ENCODE measurements at regions not wholly inside any gene's neighbourhood (a gene's known extent, or its start where the extent isn't known, plus 50 kb on each side); places are given as distances from the start of the nearest gene placed in this dataset.
A peak's percentile ranks its signal among the peaks of the same experiment; 100 is the strongest.

DNA sequence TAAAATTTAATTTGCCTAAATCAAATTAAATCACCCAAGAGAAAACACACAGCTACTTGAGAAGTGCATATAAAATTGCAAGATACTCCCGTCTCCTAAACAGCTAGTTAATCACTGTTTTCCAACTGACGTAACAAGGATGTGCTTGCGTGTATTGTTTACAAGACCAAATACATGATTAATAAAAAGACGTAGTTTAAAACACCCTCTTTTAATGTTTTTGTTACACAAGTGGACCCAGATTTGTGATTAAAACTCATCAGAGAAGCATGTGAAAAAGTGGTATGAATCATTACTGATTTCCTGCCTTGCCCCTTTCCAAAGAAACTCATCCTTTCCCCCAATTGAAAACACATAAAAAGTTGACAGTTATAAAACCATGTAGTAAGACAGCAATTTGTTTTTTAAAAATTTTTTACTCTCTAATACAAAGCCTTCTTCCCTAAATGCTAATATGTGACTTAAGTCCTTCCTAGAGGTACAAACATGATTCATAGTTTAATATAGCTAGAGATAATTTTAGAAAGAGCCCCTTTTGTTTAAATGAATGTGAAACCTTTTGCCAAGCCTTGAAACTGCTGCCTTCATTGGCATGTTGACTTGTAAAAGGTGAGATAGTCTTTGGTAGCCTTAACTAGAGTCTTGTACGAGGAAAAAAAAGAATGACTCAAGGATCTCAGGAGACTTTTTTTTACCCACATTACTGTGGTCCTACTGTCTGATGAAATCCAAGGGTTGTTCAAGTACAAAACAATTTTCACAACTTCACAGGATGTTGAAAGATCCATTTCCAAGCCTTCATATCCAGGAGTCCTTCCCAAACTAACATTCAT lies 61.4 kb upstream of the FST start:
- 9 to 91% (median 68%) methylated on average over 1 to 5 of the region's 5 CpGs for WGBS, 10 experiments
- in situ Hi-C loops (cut with MboI; ENCODE audit: low pct_unique_long_range_greater_than_20kb in 2 of 9, low sequenced_read_pairs in 9 of 9, unreplicated experiment in 9 of 9) = no loop called here
- no peak for ATAC-seq (replicated peaks in 6 of 8)
- H3K4me1 ChIP-seq (replicated peaks in 1 of 2) = peaks cover 0 to 7% of the 10 kb centered on the region in 2 donors
- H3K27ac ChIP-seq = no peak overlapping the region
- no peak overlapping the region for H3K4me3 ChIP-seq

DNA sequence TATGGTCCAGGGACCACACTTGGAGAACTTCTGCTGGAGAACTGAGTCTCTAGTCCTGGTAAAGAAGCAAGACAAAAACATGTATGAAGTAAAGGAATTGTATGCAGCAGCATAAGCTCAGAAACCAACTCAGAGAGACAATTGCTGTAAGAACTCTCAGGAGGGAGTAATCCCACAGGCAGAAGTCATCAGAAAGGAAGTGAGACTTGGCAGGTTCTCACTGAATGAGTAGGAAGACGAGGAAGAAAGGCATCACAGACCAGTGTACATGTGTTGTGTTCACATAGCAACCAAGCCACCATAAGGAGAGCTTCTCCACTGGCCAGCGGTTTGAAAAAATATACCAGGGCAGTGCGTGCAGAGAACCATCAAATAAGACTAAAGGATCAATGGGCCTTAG lies 57.9 kb upstream of the FST start:
- H3K4me1 ChIP-seq (replicated peaks in 1 of 2) = peaks cover 9 to 12% of the 10 kb centered on the region in 2 donors
- in situ Hi-C loops (cut with MboI; ENCODE audit: low pct_unique_long_range_greater_than_20kb in 2 of 9, low sequenced_read_pairs in 9 of 9, unreplicated experiment in 9 of 9) = no loop called here
- 20 to 100% (median 94%) methylated on average over 1 to 3 of the region's 3 CpGs; no CpG with 5 or more reads in 2 of the 10 experiments for WGBS, 10 experiments
- no peak overlapping the region for H3K4me3 ChIP-seq
- H3K27ac ChIP-seq = no peak overlapping the region
- no peak for ATAC-seq (replicated peaks in 6 of 8)

DNA sequence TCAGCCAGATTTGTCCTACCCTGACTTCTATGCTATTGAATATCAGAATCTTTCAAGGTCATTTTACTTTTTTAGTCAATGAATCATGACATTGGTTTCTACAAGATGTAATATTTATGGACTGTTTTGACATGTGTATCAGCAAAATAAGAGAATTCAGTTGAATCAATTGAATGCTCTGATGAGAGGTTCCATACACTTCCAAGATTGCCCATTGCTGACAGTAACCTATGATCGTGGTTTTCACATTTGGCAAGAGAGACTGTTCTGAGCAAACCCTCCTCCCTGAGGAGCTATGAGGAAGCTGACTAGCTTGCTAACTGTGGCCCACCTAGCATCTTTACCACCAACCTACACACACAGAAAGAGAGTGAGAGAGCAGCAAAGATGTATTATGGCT lies 56.7 kb upstream of the FST start:
- 0 to 100% (median 50%) methylated on average over 1 of the region's 1 CpG; no CpG with 5 or more reads in 1 of the 10 experiments for WGBS, 10 experiments
- ATAC-seq (replicated peaks in 6 of 8) = no peak
- in situ Hi-C loops (cut with MboI; ENCODE audit: low pct_unique_long_range_greater_than_20kb in 2 of 9, low sequenced_read_pairs in 9 of 9, unreplicated experiment in 9 of 9) = no loop called here
- H3K27ac ChIP-seq = no peak overlapping the region
- H3K4me1 ChIP-seq (replicated peaks in 1 of 2) = peaks cover 7 to 14% of the 10 kb centered on the region in 2 donors
- no peak overlapping the region for H3K4me3 ChIP-seq

DNA sequence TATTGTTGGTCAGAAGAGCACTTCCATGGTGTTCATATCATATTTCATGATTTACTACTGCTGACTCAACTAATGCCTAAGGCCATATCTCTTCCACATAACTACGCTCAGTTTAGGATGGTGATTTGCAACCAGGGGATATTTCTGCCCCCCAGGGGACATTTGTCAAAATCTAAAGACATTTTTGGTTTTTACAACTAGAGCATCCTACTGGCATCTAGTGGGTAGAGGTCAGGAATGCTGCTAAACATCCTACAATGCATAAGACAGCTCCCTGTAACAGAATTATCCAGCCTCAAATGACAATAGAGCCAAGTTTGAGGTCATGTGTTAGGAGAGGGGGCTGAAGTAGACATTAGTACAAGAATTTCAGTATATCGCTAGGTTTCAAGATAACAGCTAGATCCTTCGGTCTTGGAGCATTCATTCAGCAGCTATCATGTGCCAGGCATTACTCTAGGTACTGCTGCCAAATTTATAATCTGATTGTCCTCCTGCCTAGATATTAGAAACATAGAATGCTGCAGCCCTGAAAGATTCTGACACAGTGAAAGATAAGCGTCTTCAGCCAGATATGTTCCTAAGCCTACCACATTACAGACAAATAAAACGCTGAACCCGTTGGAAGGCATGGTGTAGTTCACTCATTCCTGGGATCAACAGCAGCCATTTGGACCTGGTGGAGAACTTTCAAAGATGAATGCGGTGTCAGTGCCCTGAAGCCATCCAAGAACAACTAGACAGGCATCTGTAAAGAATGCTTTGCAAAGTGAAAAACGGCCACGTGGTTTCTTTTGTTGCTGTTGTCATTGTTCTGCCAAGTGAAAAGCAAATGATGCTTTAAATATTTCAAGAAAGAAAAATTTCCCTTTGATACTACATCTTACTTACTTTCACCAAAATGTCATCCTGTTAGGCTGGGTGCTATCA lies 55.5 kb upstream of the FST start:
- ATAC-seq (replicated peaks in 6 of 8) = peak in 2 of 8 experiments; percentile 20 to 47
- H3K4me3 ChIP-seq = no peak overlapping the region
- H3K4me1 ChIP-seq (replicated peaks in 1 of 2) = peaks cover 5 to 14% of the 10 kb centered on the region in 2 donors
- 8 to 100% (median 69%) methylated on average over 1 to 9 of the region's 9 CpGs for WGBS, 10 experiments
- H3K27ac ChIP-seq = no peak overlapping the region
- in situ Hi-C loops (cut with MboI; ENCODE audit: low pct_unique_long_range_greater_than_20kb in 2 of 9, low sequenced_read_pairs in 9 of 9, unreplicated experiment in 9 of 9) = loop anchor here in 3 of 9 experiments (25.0 kb wide), 1 partner anchor 263 kb away; no protein-coding TSS in a partner anchor

DNA sequence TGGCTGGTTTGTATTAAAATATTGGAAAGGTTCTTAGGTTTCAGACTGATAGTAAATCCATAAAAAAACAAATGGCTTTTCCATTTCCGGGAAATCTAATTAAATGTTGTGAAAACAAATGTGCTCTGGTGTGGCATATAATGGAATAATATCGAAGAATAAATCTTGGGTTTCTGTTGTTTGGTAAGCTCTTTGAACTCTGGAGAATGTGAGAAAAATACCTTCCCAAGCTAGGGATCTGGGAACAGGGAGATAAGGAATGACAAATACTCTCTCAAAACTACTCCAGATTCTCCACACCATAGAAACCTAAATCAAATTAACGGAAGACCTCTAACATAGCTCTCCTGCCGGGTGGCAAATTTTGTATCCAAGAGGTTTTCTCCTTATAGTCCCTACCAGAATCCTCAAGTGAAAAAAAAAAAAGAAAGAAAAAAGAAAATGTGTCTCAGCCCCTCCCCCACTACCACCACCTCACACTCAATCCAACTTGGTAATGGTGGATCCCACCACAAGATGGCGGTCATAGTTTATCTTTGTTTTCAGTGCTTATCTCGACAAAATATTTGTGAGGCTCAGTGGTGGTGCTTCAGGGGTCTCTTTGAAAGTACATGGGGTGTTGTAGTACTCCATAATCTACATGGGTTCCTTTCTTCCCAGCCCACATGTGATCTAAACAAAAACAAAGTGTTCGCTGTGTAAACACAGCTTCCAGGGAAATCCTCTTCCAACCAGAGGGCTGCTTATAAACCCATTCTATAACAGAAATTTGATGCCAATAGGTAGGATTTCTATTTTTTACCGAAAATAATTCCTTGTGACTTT lies 54.5 kb upstream of the FST start:
- peak in 2 of 8 experiments; percentile 40 to 64 for ATAC-seq (replicated peaks in 6 of 8)
- peaks cover 5 to 14% of the 10 kb centered on the region in 2 donors for H3K4me1 ChIP-seq (replicated peaks in 1 of 2)
- WGBS, 10 experiments = 38 to 100% (median 67%) methylated on average over 2 to 8 of the region's 8 CpGs
- in situ Hi-C loops (cut with MboI; ENCODE audit: low pct_unique_long_range_greater_than_20kb in 2 of 9, low sequenced_read_pairs in 9 of 9, unreplicated experiment in 9 of 9) = loop anchor here in 3 of 9 experiments (25.0 kb wide), 1 partner anchor 264 kb away; no protein-coding TSS in a partner anchor
- no peak overlapping the region for H3K27ac ChIP-seq
- no peak overlapping the region for H3K4me3 ChIP-seq

DNA sequence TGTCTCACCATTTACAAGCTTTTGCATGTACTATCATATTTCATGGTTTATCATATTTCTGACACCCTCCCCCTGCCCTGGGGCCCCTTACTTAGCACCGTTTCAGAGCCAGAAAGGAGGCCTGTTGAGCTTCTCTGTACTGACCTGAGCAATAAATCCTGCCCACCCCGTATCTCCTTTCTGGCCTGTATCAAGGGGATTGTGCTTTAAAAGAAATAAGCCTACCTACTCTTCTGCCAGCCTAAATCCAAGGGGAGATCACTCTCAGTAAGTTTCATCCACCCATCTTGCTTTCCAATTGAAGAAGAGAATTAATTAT lies 54.0 kb upstream of the FST start:
- peaks cover 5 to 14% of the 10 kb centered on the region in 2 donors for H3K4me1 ChIP-seq (replicated peaks in 1 of 2)
- WGBS, 10 experiments = 67 to 90% (median 79%) methylated on average over 1 to 2 of the region's 2 CpGs; no CpG with 5 or more reads in 3 of the 10 experiments
- H3K27ac ChIP-seq = no peak overlapping the region
- in situ Hi-C loops (cut with MboI; ENCODE audit: low pct_unique_long_range_greater_than_20kb in 2 of 9, low sequenced_read_pairs in 9 of 9, unreplicated experiment in 9 of 9) = loop anchor here in 3 of 9 experiments (25.0 kb wide), 1 partner anchor 264 kb away; no protein-coding TSS in a partner anchor
- peak in 1 of 8 experiments; percentile 18 for ATAC-seq (replicated peaks in 6 of 8)
- H3K4me3 ChIP-seq = no peak overlapping the region

DNA sequence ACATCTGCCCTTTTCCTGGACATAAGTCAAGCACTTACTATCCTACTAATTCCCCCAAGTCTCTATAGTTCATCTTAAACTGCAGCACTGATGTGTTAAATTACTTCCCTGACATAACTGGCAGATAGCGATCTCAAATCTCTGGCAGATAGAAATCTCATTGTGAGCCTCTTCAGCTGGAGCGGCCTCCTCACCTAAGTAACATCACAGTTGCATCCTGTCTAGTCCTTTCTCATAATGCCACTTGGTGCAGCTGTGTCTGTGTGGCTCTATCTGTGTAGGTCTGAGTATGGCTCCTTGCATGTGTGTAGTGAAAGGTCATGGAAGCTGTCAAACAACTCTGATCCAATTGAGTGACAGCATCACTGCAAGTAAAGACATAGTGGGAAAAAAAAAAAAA lies 53.6 kb upstream of the FST start:
- 83 to 100% (median 100%) methylated on average over 1 to 2 of the region's 2 CpGs; no CpG with 5 or more reads in 3 of the 10 experiments for WGBS, 10 experiments
- in situ Hi-C loops (cut with MboI; ENCODE audit: low pct_unique_long_range_greater_than_20kb in 2 of 9, low sequenced_read_pairs in 9 of 9, unreplicated experiment in 9 of 9) = loop anchor here in 3 of 9 experiments (25.0 kb wide), 1 partner anchor 265 kb away; no protein-coding TSS in a partner anchor
- Histone ChIP-seq H3K27ac (no peak overlapping the region), H3K4me3 (no peak overlapping the region), H3K4me1 (replicated peaks in 1 of 2) (peaks cover 5 to 14% of the 10 kb centered on the region in 2 donors)
- ATAC-seq (replicated peaks in 6 of 8) = no peak

DNA sequence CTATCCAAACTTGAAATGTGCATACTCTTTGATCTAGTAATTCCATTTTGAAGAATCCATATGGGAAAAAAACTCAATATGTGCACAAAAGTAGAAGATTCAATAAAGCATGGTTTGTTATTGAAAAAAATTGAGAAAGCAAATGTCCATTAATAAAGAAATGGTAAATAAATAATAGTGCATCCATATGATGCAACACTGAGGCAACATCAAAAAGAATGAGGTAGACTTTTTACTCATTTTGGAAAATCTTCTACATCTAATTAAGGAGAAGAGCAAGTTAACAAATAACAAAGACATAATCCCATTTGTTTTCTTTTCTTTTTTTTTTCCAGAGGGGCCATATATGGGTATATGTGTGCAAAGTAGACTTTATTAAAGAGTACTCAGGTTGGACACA lies 52.5 kb upstream of the FST start:
- Histone ChIP-seq H3K4me3 (no peak overlapping the region), H3K27ac (no peak overlapping the region), H3K4me1 (replicated peaks in 1 of 2) (peaks cover 5 to 14% of the 10 kb centered on the region in 2 donors)
- ATAC-seq (replicated peaks in 6 of 8) = no peak
- in situ Hi-C loops (cut with MboI; ENCODE audit: low pct_unique_long_range_greater_than_20kb in 2 of 9, low sequenced_read_pairs in 9 of 9, unreplicated experiment in 9 of 9) = loop anchor here in 3 of 9 experiments (25.0 kb wide), 1 partner anchor 266 kb away; no protein-coding TSS in a partner anchor

DNA sequence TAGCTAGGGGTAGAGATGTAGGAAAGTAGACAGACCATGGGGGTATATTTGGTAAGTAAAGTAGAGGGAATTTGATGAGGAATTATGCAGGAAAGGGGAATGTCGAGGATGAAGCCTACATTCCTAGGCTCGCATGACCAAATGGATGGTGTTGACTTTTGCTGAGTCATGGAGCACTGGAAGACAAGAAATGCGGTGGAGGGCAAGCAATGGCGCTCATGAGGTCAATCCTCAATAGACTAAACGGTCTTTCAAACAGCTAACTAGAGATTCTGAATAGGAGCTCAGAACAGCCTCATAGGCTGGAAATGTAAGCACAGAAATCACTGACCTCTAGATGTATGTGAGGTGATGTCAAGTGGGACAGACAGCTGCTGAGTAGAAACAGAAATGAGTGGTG lies 50.7 kb upstream of the FST start:
- 62 to 100% (median 82%) methylated on average over 1 to 5 of the region's 5 CpGs for WGBS, 10 experiments
- in situ Hi-C loops (cut with MboI; ENCODE audit: low pct_unique_long_range_greater_than_20kb in 2 of 9, low sequenced_read_pairs in 9 of 9, unreplicated experiment in 9 of 9) = loop anchor here in 3 of 9 experiments (10.0 to 25.0 kb wide), 2 partner anchors 165 to 267 kb away; no protein-coding TSS in a partner anchor
- H3K4me1 ChIP-seq (replicated peaks in 1 of 2) = peaks cover 5 to 14% of the 10 kb centered on the region in 2 donors
- no peak overlapping the region for H3K4me3 ChIP-seq
- no peak for ATAC-seq (replicated peaks in 6 of 8)
- no peak overlapping the region for H3K27ac ChIP-seq

DNA sequence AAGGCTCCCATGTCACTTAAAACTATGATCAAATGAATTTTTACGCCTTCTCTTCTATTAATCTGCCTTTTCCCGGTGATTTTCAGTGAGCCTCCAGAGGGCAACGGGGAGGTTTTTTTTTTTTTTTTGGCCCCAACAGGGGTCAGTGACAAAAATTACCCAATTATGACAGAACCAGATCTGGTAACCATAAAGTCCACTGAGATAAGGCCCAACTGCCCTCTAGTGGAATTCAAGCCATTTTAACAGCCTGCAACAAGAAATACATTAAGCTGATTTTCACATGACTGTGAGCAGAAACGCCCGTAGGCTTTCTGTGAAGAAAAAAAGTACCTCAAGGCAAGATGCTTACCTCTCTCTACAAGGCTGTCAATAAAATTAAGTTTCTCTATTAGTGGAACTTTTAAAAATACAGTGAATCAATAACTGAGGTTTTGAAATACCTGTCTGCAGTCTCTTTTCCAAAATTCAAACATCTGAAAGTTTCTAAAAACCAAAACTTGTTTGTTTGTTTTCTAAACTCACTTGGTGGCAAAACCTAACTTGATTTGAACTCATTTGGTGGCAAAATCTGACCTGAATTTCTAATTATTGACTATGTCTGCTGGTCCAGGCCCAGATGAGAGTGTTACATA lies 49.7 kb upstream of the FST start:
- WGBS, 10 experiments = 24 to 100% (median 80%) methylated on average over 2 to 5 of the region's 5 CpGs
- Histone ChIP-seq H3K27ac (no peak overlapping the region), H3K4me1 (replicated peaks in 1 of 2) (peaks cover 3 to 4% of the 10 kb centered on the region in 2 donors), H3K4me3 (no peak overlapping the region)
- peak in 3 of 8 experiments; percentile 62 to 84 (median 82) for ATAC-seq (replicated peaks in 6 of 8)
- in situ Hi-C loops (cut with MboI; ENCODE audit: low pct_unique_long_range_greater_than_20kb in 2 of 9, low sequenced_read_pairs in 9 of 9, unreplicated experiment in 9 of 9) = loop anchor here in 3 of 9 experiments (10.0 to 25.0 kb wide), 2 partner anchors 166 to 268 kb away; no protein-coding TSS in a partner anchor

Measured in motor neuron (in vitro differentiated cells).